Adipocyte (in vitro differentiated cells): ENCODE measurements at regions not wholly inside any gene's neighbourhood (a gene's known extent, or its start where the extent isn't known, plus 50 kb on each side); places are given as distances from the start of the nearest gene placed in this dataset.

ENCODE experiments used
- DNase-seq: peaks from one replicate; pipeline ENCODE4 v3.0.0-alpha.2; 2015; ENCODE audit warnings: low read depth
- H3K27me3 ChIP-seq: replicated peaks from 2 replicates; pipeline ENCODE4 v1.7.0; 2013; ENCODE audit warnings: mild to moderate bottlenecking, low read length, moderate library complexity; ENCODE audit not compliant: control insufficient read depth, insufficient read depth
- H3K36me3 ChIP-seq: 2 replicates; pipeline ENCODE4 v1.7.0; 2013; ENCODE audit warnings: low read length, mild to moderate bottlenecking, moderate library complexity; ENCODE audit not compliant: control insufficient read depth, insufficient read depth, severe bottlenecking
- H3K4me1 ChIP-seq: 2 replicates; pipeline ENCODE4 v1.7.0; 2013; ENCODE audit warnings: mild to moderate bottlenecking, low read length, moderate library complexity; ENCODE audit not compliant: control insufficient read depth, insufficient read depth
- H3K4me3 ChIP-seq: 2 replicates; pipeline ENCODE4 v1.7.0; 2013; ENCODE audit warnings: mild to moderate bottlenecking, low read length, moderate library complexity
- H3K9ac ChIP-seq: 2 replicates; pipeline ENCODE4 v1.7.0; 2013; ENCODE audit warnings: mild to moderate bottlenecking, low read length, moderate library complexity
- H3K9me3 ChIP-seq: 2 replicates; pipeline ENCODE4 v1.7.0; 2013; ENCODE audit warnings: mild to moderate bottlenecking, low read length, moderate library complexity; ENCODE audit not compliant: control insufficient read depth

- no peak for DNase-seq
- peaks cover 3% of the 10 kb centered on the region for H3K27me3 ChIP-seq
- no peaks in the 10 kb centered on the region for H3K4me1 ChIP-seq
- peaks cover 13% of the 10 kb centered on the region for H3K9me3 ChIP-seq
- H3K36me3 ChIP-seq, result no peaks in the 10 kb centered on the region
- H3K4me3 ChIP-seq, result no peak overlapping the region
- H3K9ac ChIP-seq, result no peak overlapping the region
Measured at GRCh38 chr5:6235726-6236125, 142.6 kb downstream of the MED10 start.

GRCh38 chr5:6228257-6229250 lies 149.8 kb downstream of the MED10 start:
- H3K36me3 ChIP-seq, result no peaks in the 10 kb centered on the region
- no peak overlapping the region for H3K4me3 ChIP-seq
- no peaks in the 10 kb centered on the region for H3K27me3 ChIP-seq
- no peak for DNase-seq
- no peaks in the 10 kb centered on the region for H3K4me1 ChIP-seq
- H3K9me3 ChIP-seq, result no peaks in the 10 kb centered on the region
- no peak overlapping the region for H3K9ac ChIP-seq

GRCh38 chr5:6225121-6225607 lies 153.2 kb downstream of the MED10 start:
- H3K4me1 ChIP-seq, result no peaks in the 10 kb centered on the region
- H3K9me3 ChIP-seq, result no peaks in the 10 kb centered on the region
- H3K27me3 ChIP-seq, result no peaks in the 10 kb centered on the region
- H3K4me3 ChIP-seq, result no peak overlapping the region
- H3K9ac ChIP-seq, result no peak overlapping the region
- H3K36me3 ChIP-seq, result no peaks in the 10 kb centered on the region
- DNase-seq, result no peak

GRCh38 chr5:6224406-6224805 lies 153.9 kb downstream of the MED10 start:
- no peaks in the 10 kb centered on the region for H3K4me1 ChIP-seq
- H3K9ac ChIP-seq, result no peak overlapping the region
- no peaks in the 10 kb centered on the region for H3K27me3 ChIP-seq
- H3K9me3 ChIP-seq, result no peaks in the 10 kb centered on the region
- no peak overlapping the region for H3K4me3 ChIP-seq
- no peak for DNase-seq
- H3K36me3 ChIP-seq, result no peaks in the 10 kb centered on the region

- Histone ChIP-seq H3K4me3 (no peak overlapping the region), H3K4me1 (no peaks in the 10 kb centered on the region), H3K27me3 (no peaks in the 10 kb centered on the region), H3K36me3 (no peaks in the 10 kb centered on the region), H3K9me3 (no peaks in the 10 kb centered on the region), H3K9ac (no peak overlapping the region)
- no peak for DNase-seq
Measured at GRCh38 chr5:6222899-6223298, 155.4 kb downstream of the MED10 start.

- H3K9me3 ChIP-seq, result no peaks in the 10 kb centered on the region
- no peak overlapping the region for H3K4me3 ChIP-seq
- H3K9ac ChIP-seq, result no peak overlapping the region
- H3K36me3 ChIP-seq, result no peaks in the 10 kb centered on the region
- H3K4me1 ChIP-seq, result no peaks in the 10 kb centered on the region
- no peak for DNase-seq
- no peaks in the 10 kb centered on the region for H3K27me3 ChIP-seq
Measured at GRCh38 chr5:6222121-6222520, 156.2 kb downstream of the MED10 start.

- Histone ChIP-seq H3K9me3 (no peaks in the 10 kb centered on the region), H3K4me3 (no peak overlapping the region)
Measured at GRCh38 chr5:6221141-6221626, 157.2 kb downstream of the MED10 start.

GRCh38 chr5:6220346-6221088 lies 157.8 kb downstream of the MED10 start:
- H3K9ac ChIP-seq, result no peak overlapping the region
- no peaks in the 10 kb centered on the region for H3K36me3 ChIP-seq
- no peaks in the 10 kb centered on the region for H3K27me3 ChIP-seq
- DNase-seq, result no peak
- H3K9me3 ChIP-seq, result no peaks in the 10 kb centered on the region
- no peaks in the 10 kb centered on the region for H3K4me1 ChIP-seq
- no peak overlapping the region for H3K4me3 ChIP-seq

More at GRCh38 chr5:6221141-6221626, 157.2 kb downstream of the MED10 start:
- DNase-seq, result no peak
- Histone ChIP-seq H3K36me3 (no peaks in the 10 kb centered on the region), H3K4me1 (no peaks in the 10 kb centered on the region), H3K27me3 (no peaks in the 10 kb centered on the region), H3K9ac (no peak overlapping the region)

GRCh38 chr5:6218517-6218916 lies 159.8 kb downstream of the MED10 start:
- no peaks in the 10 kb centered on the region for H3K9me3 ChIP-seq
- DNase-seq, result no peak
- no peaks in the 10 kb centered on the region for H3K36me3 ChIP-seq
- no peak overlapping the region for H3K4me3 ChIP-seq
- no peaks in the 10 kb centered on the region for H3K4me1 ChIP-seq
- no peaks in the 10 kb centered on the region for H3K27me3 ChIP-seq
- H3K9ac ChIP-seq, result no peak overlapping the region

GRCh38 chr5:6218116-6218515 lies 160.2 kb downstream of the MED10 start:
- H3K36me3 ChIP-seq, result no peaks in the 10 kb centered on the region
- H3K4me3 ChIP-seq, result no peak overlapping the region
- H3K27me3 ChIP-seq, result no peaks in the 10 kb centered on the region
- no peak overlapping the region for H3K9ac ChIP-seq
- no peaks in the 10 kb centered on the region for H3K4me1 ChIP-seq
- H3K9me3 ChIP-seq, result no peaks in the 10 kb centered on the region
- DNase-seq, result no peak

- H3K4me3 ChIP-seq, result no peak overlapping the region
- no peaks in the 10 kb centered on the region for H3K27me3 ChIP-seq
- H3K9me3 ChIP-seq, result no peaks in the 10 kb centered on the region
- no peaks in the 10 kb centered on the region for H3K4me1 ChIP-seq
- DNase-seq, result no peak
- no peak overlapping the region for H3K9ac ChIP-seq
- H3K36me3 ChIP-seq, result no peaks in the 10 kb centered on the region
Measured at GRCh38 chr5:6216471-6217075, 161.8 kb downstream of the MED10 start.
